Panc1 (cell line): ENCODE measurements at regions not wholly inside any gene's neighbourhood (a gene's known extent, or its start where the extent isn't known, plus 50 kb on each side); places are given as distances from the start of the nearest gene placed in this dataset.

Experiments
- ATAC-seq: fragments of 200-7000 bp; cut with Tn5 transposase; 2 replicates; pipeline ENCODE4 v1.9.1; 2020; ENCODE audit warnings: mild to moderate bottlenecking, moderate library complexity
- BruUV-seq: library from RNA; stranded (reverse); fragments of 400-500 nt; replicated peaks from 2 replicates; lab custom pipeline; 2021; lab: Mats Ljungman, UMichigan
- CTCF ChIA-PET: fragments of 300-600 bp; sonication (Branson Sonifier 250); formaldehyde crosslinking; loops from one replicate; lab custom pipeline; 2022; ENCODE audit warnings: antibody characterized with exemption; lab: Charles Lee
- POLR2A ChIA-PET: fragments of 300-600 bp; sonication (Branson Sonifier 250); formaldehyde crosslinking; loops from one replicate; lab custom pipeline; 2022; ENCODE audit warnings: antibody characterized with exemption; lab: Charles Lee
- DNase-seq: peaks from one replicate; pipeline ENCODE4 v3.0.0-alpha.2; 2010; ENCODE audit warnings: low read depth, low spot score
- H3K27ac ChIP-seq: 2 replicates; pipeline ENCODE4 v1.5.1; 2011; ENCODE audit warnings: mild to moderate bottlenecking, low read length, inconsistent platforms
- H3K27me3 ChIP-seq: fragments of 200-500 bp; sonication (Bioruptor generic); 2 replicates; pipeline ENCODE4 v1.6.0; 2014; ENCODE audit warnings: low read length, inconsistent platforms; ENCODE audit not compliant: control insufficient read depth, insufficient read depth
- H3K36me3 ChIP-seq: fragments of 200-500 bp; sonication (Bioruptor generic); 2 replicates; pipeline ENCODE4 v1.5.1; 2014; ENCODE audit warnings: inconsistent platforms, mild to moderate bottlenecking, low read length, moderate library complexity; ENCODE audit not compliant: control insufficient read depth, insufficient read depth
- H3K4me1 ChIP-seq: 2 replicates; pipeline ENCODE4 v1.5.1; 2011; ENCODE audit warnings: inconsistent platforms, mild to moderate bottlenecking, low read length, moderate library complexity; ENCODE audit not compliant: control insufficient read depth, insufficient read depth
- H3K4me3 ChIP-seq, 2 experiments: 2 replicates each; pipeline ENCODE4 v1.5.1; 2011 to 2012; ENCODE audit warnings: low read depth in 2 of 2, low read length in 2 of 2, mild to moderate bottlenecking in 2 of 2, inconsistent platforms in 1 of 2, moderate library complexity in 1 of 2
- H3K9me3 ChIP-seq: fragments of 200-500 bp; sonication (Bioruptor generic); 2 replicates; pipeline ENCODE4 v1.5.1; 2014; ENCODE audit warnings: low read depth, mild to moderate bottlenecking, inconsistent platforms, low read length, moderate library complexity; ENCODE audit not compliant: control insufficient read depth, insufficient read depth
- POLR2AphosphoS5 ChIP-seq: IDR thresholded peaks from 2 replicates; pipeline ENCODE4 v1.6.1; 2012; ENCODE audit warnings: mild to moderate bottlenecking, low read depth, low read length, moderate library complexity
- SIN3A ChIP-seq: IDR thresholded peaks from 2 replicates; pipeline ENCODE4 v1.6.1; 2012; ENCODE audit warnings: low read depth, mild to moderate bottlenecking, low read length, moderate library complexity, borderline replicate concordance; ENCODE audit not compliant: insufficient read depth
- TCF7L2 ChIP-seq: IDR thresholded peaks from 2 replicates; pipeline ENCODE4 v1.6.1; 2011; ENCODE audit warnings: mild to moderate bottlenecking, low read depth, low read length, inconsistent platforms
- in situ Hi-C: cut with HindIII; loops from 2 replicates; pipeline ENCODE4 v1.10.0; 2016; ENCODE audit warnings: low sequenced_read_pairs, low pct_unique_long_range_greater_than_20kb
- intact Hi-C: fragments of 100-400 bp; cut with micrococcal nuclease; formaldehyde crosslinking; loops from one replicate; pipeline ENCODE4 v1.10.0; 2022; ENCODE audit not compliant: unreplicated experiment
- TF ChIP-seq, protein P1 (sequence below), 2 experiments: IDR thresholded peaks; 2 replicates each; pipeline ENCODE4 v1.6.1; 2011 to 2012; ENCODE audit warnings: low read depth in 2 of 2, control low read depth in 1 of 2, low read length in 1 of 2, mild to moderate bottlenecking in 1 of 2, moderate library complexity in 1 of 2; ENCODE audit not compliant: insufficient read depth in 1 of 2
- TF ChIP-seq, protein P2 (sequence below): fragments of 450-650 bp; IDR thresholded peaks from 2 replicates; pipeline ENCODE4 v1.5.1; 2017; ENCODE audit warnings: mild to moderate bottlenecking

DNA sequence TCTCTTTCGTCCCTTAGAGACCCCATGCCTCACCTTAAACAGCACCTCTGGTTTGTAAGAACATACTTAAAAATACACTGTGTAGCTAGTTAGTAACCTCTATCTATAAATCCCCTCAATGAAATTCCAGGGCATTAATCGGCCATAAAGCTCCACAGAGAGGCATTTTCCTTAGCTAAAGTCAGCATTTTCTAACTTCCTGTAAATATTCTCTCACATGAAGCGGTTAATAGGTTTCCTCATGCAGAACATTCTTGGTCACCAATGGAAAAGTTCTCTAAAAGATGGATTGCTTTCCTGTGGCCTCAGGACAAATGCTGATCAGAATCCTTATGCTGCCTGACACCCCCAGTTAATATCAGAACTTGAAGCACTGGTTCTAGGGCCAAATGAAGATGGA is 248.6 kb upstream of the BOD1L1 start:
- Histone ChIP-seq H3K9me3 (no peaks in the 10 kb centered on the region), H3K27ac (no peak overlapping the region), H3K4me1 (no peaks in the 10 kb centered on the region), H3K36me3 (no peaks in the 10 kb centered on the region), H3K4me3 (no peak overlapping the region), H3K27me3 (no peaks in the 10 kb centered on the region)
- intact Hi-C loops: no loop called here
- ChIA-PET CTCF (no interaction called here), POLR2A (no interaction called here)
- no peak for DNase-seq
- ATAC-seq: no peak
- in situ Hi-C loops: no loop called here
- TF ChIP-seq TCF7L2 (no peak), POLR2AphosphoS5 (no peak), SIN3A (no peak)
- TF ChIP-seq, protein P1, sequence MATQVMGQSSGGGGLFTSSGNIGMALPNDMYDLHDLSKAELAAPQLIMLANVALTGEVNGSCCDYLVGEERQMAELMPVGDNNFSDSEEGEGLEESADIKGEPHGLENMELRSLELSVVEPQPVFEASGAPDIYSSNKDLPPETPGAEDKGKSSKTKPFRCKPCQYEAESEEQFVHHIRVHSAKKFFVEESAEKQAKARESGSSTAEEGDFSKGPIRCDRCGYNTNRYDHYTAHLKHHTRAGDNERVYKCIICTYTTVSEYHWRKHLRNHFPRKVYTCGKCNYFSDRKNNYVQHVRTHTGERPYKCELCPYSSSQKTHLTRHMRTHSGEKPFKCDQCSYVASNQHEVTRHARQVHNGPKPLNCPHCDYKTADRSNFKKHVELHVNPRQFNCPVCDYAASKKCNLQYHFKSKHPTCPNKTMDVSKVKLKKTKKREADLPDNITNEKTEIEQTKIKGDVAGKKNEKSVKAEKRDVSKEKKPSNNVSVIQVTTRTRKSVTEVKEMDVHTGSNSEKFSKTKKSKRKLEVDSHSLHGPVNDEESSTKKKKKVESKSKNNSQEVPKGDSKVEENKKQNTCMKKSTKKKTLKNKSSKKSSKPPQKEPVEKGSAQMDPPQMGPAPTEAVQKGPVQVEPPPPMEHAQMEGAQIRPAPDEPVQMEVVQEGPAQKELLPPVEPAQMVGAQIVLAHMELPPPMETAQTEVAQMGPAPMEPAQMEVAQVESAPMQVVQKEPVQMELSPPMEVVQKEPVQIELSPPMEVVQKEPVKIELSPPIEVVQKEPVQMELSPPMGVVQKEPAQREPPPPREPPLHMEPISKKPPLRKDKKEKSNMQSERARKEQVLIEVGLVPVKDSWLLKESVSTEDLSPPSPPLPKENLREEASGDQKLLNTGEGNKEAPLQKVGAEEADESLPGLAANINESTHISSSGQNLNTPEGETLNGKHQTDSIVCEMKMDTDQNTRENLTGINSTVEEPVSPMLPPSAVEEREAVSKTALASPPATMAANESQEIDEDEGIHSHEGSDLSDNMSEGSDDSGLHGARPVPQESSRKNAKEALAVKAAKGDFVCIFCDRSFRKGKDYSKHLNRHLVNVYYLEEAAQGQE (IDR thresholded peaks at IDR 0.05; ENCODE audit: insufficient read depth in 1 of 2, low read depth in 2 of 2, low read length in 1 of 2): no peak
- TF ChIP-seq, protein P2, sequence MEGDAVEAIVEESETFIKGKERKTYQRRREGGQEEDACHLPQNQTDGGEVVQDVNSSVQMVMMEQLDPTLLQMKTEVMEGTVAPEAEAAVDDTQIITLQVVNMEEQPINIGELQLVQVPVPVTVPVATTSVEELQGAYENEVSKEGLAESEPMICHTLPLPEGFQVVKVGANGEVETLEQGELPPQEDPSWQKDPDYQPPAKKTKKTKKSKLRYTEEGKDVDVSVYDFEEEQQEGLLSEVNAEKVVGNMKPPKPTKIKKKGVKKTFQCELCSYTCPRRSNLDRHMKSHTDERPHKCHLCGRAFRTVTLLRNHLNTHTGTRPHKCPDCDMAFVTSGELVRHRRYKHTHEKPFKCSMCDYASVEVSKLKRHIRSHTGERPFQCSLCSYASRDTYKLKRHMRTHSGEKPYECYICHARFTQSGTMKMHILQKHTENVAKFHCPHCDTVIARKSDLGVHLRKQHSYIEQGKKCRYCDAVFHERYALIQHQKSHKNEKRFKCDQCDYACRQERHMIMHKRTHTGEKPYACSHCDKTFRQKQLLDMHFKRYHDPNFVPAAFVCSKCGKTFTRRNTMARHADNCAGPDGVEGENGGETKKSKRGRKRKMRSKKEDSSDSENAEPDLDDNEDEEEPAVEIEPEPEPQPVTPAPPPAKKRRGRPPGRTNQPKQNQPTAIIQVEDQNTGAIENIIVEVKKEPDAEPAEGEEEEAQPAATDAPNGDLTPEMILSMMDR: no peak
- BruUV-seq: no TSS peak

DNA sequence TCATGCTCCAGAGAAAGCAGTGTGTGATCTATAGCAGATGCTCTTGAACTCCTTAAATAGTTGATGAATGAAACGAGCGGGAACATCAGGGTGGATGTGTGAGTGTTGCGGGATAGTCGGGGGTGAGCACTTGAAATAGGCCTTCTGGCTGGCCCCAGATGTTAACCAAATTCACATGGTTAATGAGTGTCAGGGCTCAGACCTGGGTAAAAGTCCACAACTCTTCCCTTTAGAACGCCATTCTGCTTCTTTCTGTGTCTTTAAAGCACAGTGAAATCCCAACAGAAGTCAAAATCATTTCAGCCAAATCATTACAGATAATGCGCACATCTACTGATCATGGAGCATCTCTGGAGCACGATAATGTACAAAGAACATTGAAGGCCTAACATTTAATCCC is 249.4 kb upstream of the BOD1L1 start:
- DNase-seq: no peak
- H3K9me3 ChIP-seq: no peaks in the 10 kb centered on the region
- TF ChIP-seq POLR2AphosphoS5 (no peak), SIN3A (no peak), TCF7L2 (no peak)
- TF ChIP-seq, protein P1 (IDR thresholded peaks at IDR 0.05; ENCODE audit: insufficient read depth in 1 of 2, low read depth in 2 of 2, low read length in 1 of 2): no peak
- TF ChIP-seq, protein P2: no peak
- BruUV-seq: no TSS peak
- no peaks in the 10 kb centered on the region for H3K4me1 ChIP-seq
- ChIA-PET POLR2A (no interaction called here), CTCF (no interaction called here)
- no peaks in the 10 kb centered on the region for H3K27me3 ChIP-seq
- no peak for ATAC-seq
- H3K36me3 ChIP-seq: no peaks in the 10 kb centered on the region
- intact Hi-C loops (no loop called here), in situ Hi-C loops (no loop called here)
- H3K4me3 ChIP-seq: no peak overlapping the region
- no peak overlapping the region for H3K27ac ChIP-seq
